Activated CD8-positive, alpha-beta memory T cell treated with anti-CD3 and anti-CD28 coated beads, Interleukin-2, amount 10 ng/mL, durations not matched to agents 7 days and 5 days (primary cell): ENCODE measurements at regions not wholly inside any gene's neighbourhood (a gene's known extent, or its start where the extent isn't known, plus 50 kb on each side); places are given as distances from the start of the nearest gene placed in this dataset.

Experiments used
- ATAC-seq: fragments of 150-1000 bp; cut with Tn5 transposase; one replicate; pipeline ENCODE4 v1.10.0; 2021; ENCODE audit warnings: moderate library complexity
- CTCF ChIA-PET: fragments of 350-600 bp; sonication (Branson Sonifier 250); formaldehyde crosslinking; loops from one replicate; lab custom pipeline; 2021; ENCODE audit warnings: antibody characterized with exemption; lab: Charles Lee
- DNase-seq: peaks from one replicate; pipeline ENCODE4 v3.0.0-alpha.2; 2020
- H3K27ac Mint-ChIP-seq: one replicate; pipeline ENCODE4 v1.8.0; 2021; ENCODE audit warnings: mild to moderate bottlenecking, mixed read lengths
- H3K27me3 Mint-ChIP-seq: one replicate; pipeline ENCODE4 v1.8.0; 2021; ENCODE audit warnings: mixed read lengths
- H3K36me3 Mint-ChIP-seq: one replicate; pipeline ENCODE4 v1.8.0; 2021; ENCODE audit warnings: mild to moderate bottlenecking, mixed read lengths
- H3K4me1 Mint-ChIP-seq: one replicate; pipeline ENCODE4 v1.8.0; 2021; ENCODE audit warnings: mixed read lengths
- H3K4me3 Mint-ChIP-seq: one replicate; pipeline ENCODE4 v1.8.0; 2021; ENCODE audit warnings: mild to moderate bottlenecking, moderate library complexity, mixed read lengths
- H3K9me3 Mint-ChIP-seq: one replicate; pipeline ENCODE4 v1.8.0; 2022; ENCODE audit warnings: low read depth, mixed read lengths

DNA sequence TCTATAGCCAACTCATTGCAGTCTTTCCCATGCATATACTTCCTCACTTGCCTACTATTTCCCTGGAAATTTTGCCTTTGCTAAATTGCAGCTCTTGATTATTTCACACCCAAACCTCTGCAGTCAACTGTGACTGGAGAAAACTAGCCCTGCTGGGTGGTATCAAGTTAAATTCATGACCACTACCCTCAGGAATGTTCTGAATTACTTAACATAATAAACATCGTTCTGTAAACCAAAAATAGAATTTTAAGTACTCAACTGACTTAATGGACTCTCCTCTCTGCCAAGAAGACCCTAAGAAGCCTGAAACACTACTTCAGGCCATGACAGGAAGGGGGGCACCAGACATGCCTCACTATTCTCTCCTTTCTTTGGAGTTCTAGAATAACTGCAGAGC lies 1278.0 kb upstream of the GBE1 start:
- H3K36me3 Mint-ChIP-seq = no peaks in the 10 kb centered on the region
- no peak overlapping the region for H3K27ac Mint-ChIP-seq
- CTCF ChIA-PET = no interaction called here
- H3K9me3 Mint-ChIP-seq = peaks cover 4% of the 10 kb centered on the region
- no peaks in the 10 kb centered on the region for H3K27me3 Mint-ChIP-seq
- no peak overlapping the region for H3K4me3 Mint-ChIP-seq
- DNase-seq = no peak
- H3K4me1 Mint-ChIP-seq = no peaks in the 10 kb centered on the region
- no peak for ATAC-seq

DNA sequence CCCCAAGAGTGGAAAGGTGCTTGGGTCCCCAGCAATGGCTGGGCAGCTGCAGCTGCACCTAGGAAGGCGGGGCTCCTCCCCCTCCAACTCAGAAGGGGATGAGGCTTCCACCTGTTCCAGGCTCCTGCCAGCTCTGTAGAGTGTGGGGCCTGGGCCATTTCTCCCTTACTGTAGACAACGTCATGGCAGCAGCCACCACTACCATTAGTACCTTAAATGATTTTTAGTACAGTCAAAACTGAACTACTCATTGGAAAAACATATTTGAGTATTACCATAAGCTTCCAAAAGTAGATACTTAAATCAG lies 1274.2 kb upstream of the GBE1 start:
- CTCF ChIA-PET = interaction anchor here (0.7 kb wide), 1 partner anchor 223 kb away, joined by 3 read pairs; no protein-coding TSS in a partner anchor
- H3K36me3 Mint-ChIP-seq = no peaks in the 10 kb centered on the region
- ATAC-seq (no peak), DNase-seq (no peak)
- peaks cover 4% of the 10 kb centered on the region for H3K9me3 Mint-ChIP-seq
- no peak overlapping the region for H3K4me3 Mint-ChIP-seq
- H3K4me1 Mint-ChIP-seq = no peaks in the 10 kb centered on the region
- H3K27me3 Mint-ChIP-seq = no peaks in the 10 kb centered on the region
- H3K27ac Mint-ChIP-seq = no peak overlapping the region

DNA sequence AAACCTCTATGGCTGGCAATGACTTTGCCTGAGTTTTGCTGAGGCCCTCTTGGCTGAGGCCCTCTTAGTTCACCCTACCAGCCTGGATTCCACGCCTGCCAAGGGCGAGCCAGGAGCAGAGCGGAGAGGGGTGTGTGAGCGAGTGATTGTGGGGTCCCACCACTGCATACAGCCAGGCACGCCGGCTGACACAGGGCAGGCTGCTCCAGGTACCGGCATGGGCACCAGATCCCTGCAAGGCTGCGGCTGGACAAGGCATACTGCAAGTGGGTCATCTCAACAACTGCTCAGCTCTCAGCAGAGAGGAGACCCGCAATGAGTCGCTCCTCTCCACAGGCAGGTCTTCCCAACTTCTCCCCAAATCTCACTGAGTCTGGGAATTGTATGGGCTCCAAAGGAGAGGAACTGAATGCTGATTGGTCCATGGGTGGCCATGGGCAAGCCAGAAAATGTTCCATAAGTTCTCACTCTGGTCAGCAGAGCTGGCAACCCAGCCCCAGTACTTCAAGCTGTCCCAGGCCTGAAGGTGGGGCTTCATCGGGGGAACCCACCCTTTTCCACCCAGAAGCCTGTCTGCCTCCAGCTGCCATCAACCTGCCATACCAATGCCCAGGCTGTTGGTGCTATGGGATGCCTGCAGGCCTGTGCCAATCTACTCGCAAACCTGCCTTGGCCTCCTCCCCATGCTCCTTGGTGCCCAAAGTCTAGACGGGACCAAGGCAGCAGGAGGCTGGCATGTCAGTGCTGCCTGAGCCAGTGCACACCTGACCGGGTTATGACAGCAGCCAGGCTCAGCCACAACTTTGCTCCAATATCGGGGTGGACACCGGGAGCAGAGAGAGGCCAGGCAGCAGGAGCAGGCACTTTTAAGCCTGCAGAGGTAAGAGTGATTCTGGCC lies 1273.6 kb upstream of the GBE1 start:
- CTCF ChIA-PET = interaction anchor here (0.7 kb wide), 1 partner anchor 224 kb away, joined by 3 read pairs; no protein-coding TSS in a partner anchor
- Mint-ChIP-seq H3K36me3 (no peaks in the 10 kb centered on the region), H3K4me3 (no peak overlapping the region), H3K27ac (no peak overlapping the region), H3K4me1 (no peaks in the 10 kb centered on the region), H3K9me3 (peaks cover 2% of the 10 kb centered on the region), H3K27me3 (no peaks in the 10 kb centered on the region)
- DNase-seq = no peak
- no peak for ATAC-seq

DNA sequence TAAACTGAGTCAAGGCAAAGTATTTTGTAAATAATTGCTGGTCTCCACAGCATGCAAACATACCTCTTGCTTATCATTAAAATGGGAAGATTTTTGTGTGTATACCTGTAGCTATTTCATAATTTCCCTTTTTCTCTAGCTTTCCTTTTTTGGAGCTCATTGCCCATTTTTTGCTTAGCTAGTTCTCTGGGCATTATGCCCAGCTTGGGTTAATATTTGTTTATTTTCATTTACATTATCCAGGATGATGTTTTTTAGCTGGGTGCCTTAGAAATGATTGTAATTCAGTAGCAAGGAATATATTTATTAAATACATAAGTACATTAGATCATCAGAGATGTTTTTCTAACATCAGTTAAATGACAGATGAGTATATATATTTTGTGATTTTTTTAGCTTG lies 1271.7 kb upstream of the GBE1 start:
- H3K36me3 Mint-ChIP-seq = no peaks in the 10 kb centered on the region
- DNase-seq = no peak

DNA sequence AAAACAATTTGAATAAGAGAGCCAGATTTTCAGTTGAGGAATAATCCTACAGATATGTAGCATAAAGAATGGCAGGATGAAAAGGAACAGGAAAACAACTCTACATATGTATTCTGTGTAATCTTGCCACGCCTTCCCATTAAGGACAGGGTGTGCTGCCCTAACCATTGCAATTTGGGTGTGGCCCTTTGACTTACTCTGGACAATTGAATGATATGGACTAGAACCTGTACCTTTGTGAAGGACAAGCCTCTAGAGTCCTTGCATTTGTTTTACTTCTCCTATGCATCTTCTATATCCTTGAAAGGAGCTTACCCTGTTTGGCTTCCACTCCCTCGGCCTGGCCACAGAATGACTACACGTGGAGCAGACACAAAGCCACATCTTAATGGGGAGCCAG lies 1261.6 kb upstream of the GBE1 start:
- no peaks in the 10 kb centered on the region for H3K4me1 Mint-ChIP-seq
- H3K27me3 Mint-ChIP-seq = no peaks in the 10 kb centered on the region
- H3K36me3 Mint-ChIP-seq = no peaks in the 10 kb centered on the region
- DNase-seq (no peak), ATAC-seq (no peak)
- peaks cover 7% of the 10 kb centered on the region for H3K9me3 Mint-ChIP-seq
- H3K4me3 Mint-ChIP-seq = no peak overlapping the region
- no peak overlapping the region for H3K27ac Mint-ChIP-seq
- CTCF ChIA-PET = no interaction called here

More for the DNA sequence above, 1271.7 kb upstream of the GBE1 start:
- ATAC-seq = no peak
- Mint-ChIP-seq H3K27ac (no peak overlapping the region), H3K4me1 (no peaks in the 10 kb centered on the region), H3K27me3 (no peaks in the 10 kb centered on the region), H3K9me3 (peaks cover 2% of the 10 kb centered on the region), H3K4me3 (no peak overlapping the region)
- CTCF ChIA-PET = no interaction called here

DNA sequence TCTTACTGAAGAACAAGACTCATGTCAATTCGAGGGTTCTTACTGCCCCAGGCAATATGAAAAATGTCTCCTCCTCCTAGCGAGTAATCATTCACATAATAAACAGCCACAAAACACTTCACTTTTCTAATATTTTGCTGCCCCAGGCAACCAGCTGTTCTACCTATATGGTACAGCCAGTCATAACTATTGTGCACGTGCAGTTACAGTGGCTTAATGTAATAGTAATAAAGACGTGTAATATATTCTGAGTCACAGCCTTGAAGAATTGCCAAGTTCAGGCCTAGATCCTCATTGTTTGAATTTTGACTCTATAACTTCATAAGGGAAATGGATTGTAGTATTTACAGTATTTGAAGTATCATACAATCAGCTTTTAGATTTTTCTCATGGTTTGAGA lies 1250.0 kb upstream of the GBE1 start:
- Mint-ChIP-seq H3K4me3 (no peak overlapping the region), H3K9me3 (peaks cover 4% of the 10 kb centered on the region), H3K27ac (no peak overlapping the region), H3K4me1 (no peaks in the 10 kb centered on the region), H3K36me3 (no peaks in the 10 kb centered on the region), H3K27me3 (no peaks in the 10 kb centered on the region)
- DNase-seq = no peak
- ATAC-seq = no peak
- CTCF ChIA-PET = no interaction called here

DNA sequence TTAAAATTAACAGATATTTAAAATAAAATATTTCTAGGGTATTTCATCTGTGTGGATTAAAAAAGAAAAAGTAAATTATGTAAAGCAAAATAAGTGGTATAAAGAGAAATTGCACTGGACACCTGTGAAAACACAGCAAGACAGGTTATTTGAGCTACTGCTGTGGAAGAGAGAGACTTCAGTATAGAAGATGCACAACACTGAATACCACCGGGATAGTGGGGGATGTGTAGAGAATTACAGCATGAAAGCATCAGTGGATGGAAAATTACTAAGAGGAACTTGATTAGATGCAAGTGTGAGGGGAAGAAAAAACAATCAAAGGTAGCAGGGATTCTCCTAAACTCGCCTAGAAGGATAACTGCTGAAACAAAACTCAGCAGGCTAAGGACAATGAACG lies 1242.5 kb upstream of the GBE1 start:
- H3K27ac Mint-ChIP-seq = no peak overlapping the region
- peaks cover 3% of the 10 kb centered on the region for H3K9me3 Mint-ChIP-seq
- H3K36me3 Mint-ChIP-seq = no peaks in the 10 kb centered on the region
- no peaks in the 10 kb centered on the region for H3K4me1 Mint-ChIP-seq
- ATAC-seq (no peak), DNase-seq (no peak)
- H3K4me3 Mint-ChIP-seq = no peak overlapping the region
- CTCF ChIA-PET = no interaction called here
- H3K27me3 Mint-ChIP-seq = no peaks in the 10 kb centered on the region

DNA sequence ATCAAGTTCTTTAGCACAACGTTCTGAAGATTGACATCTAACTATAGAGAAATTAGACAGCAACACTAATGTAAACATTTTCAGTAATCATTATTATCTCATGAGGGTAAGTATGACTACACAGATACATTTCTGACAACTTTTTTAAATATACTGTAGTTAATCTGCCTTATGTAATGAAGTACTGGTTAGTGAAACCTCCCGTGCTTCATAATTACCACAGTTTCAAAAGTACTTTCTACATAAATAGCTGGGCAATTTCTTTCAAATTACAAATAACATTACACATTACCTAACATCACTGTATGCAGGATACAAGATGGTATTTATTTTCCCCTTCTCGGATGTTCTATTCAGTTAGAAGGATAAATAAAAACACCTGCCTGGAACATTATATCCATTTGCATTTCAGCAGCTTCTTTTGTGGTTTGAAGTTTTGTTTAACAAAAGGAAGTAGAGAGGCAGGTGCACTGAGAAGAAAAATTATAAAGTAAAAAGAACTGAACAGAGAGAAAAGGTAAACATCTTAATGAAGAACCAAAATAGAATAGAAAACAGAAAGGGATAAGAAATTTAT lies 1241.5 kb upstream of the GBE1 start:
- H3K4me3 Mint-ChIP-seq = no peak overlapping the region
- DNase-seq = no peak
- H3K27me3 Mint-ChIP-seq = no peaks in the 10 kb centered on the region
- no peaks in the 10 kb centered on the region for H3K36me3 Mint-ChIP-seq
- CTCF ChIA-PET = no interaction called here
- no peak for ATAC-seq
- H3K4me1 Mint-ChIP-seq = no peaks in the 10 kb centered on the region
- no peak overlapping the region for H3K27ac Mint-ChIP-seq
- H3K9me3 Mint-ChIP-seq = peaks cover 3% of the 10 kb centered on the region

DNA sequence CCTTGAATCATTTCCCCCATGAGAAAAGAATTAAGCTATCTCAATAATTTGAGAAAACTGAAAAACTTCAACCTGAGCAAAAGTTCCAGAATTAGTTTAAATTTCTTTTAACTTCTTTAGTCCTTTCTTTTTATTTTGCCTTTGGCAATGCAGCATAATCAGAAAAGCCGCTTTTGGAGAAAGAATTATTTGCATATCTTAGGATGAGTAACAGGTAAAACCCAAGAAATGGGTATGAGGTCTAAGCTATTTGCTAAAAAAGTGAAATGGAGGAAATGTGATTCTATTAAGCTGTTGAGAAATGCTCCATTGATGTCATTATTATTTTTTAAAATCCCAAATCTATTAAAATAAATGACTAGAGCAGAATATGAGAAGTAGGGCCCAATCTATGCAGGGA lies 1238.3 kb upstream of the GBE1 start:
- Mint-ChIP-seq H3K27ac (no peak overlapping the region), H3K27me3 (no peaks in the 10 kb centered on the region), H3K36me3 (no peaks in the 10 kb centered on the region), H3K9me3 (peaks cover 7% of the 10 kb centered on the region), H3K4me1 (no peaks in the 10 kb centered on the region), H3K4me3 (no peak overlapping the region)
- CTCF ChIA-PET = no interaction called here
- ATAC-seq (no peak), DNase-seq (no peak)

DNA sequence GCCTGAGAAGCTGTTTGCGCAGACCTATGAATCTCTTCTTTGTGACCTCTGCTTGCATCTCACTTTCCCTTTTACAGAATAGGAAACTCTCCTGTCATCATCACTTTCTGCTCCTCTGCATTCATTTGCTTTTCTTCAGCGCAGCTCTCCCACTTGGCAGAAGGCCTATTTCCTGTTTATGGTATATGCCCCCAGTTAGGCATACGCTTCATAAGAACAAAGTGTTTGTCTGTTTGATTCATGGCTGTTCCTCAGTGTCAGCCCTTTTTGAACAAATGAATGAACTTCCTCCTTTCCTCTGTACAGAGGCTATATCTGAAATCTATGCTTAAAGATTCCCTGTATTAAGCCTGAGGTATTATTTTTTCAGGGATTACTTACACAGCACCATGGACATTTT lies 1216.9 kb upstream of the GBE1 start:
- H3K27ac Mint-ChIP-seq = no peak overlapping the region
- no peak overlapping the region for H3K4me3 Mint-ChIP-seq
- DNase-seq (no peak), ATAC-seq (no peak)
- no peaks in the 10 kb centered on the region for H3K27me3 Mint-ChIP-seq
- CTCF ChIA-PET = no interaction called here
- H3K4me1 Mint-ChIP-seq = no peaks in the 10 kb centered on the region
- peaks cover 6% of the 10 kb centered on the region for H3K9me3 Mint-ChIP-seq
- H3K36me3 Mint-ChIP-seq = no peaks in the 10 kb centered on the region

DNA sequence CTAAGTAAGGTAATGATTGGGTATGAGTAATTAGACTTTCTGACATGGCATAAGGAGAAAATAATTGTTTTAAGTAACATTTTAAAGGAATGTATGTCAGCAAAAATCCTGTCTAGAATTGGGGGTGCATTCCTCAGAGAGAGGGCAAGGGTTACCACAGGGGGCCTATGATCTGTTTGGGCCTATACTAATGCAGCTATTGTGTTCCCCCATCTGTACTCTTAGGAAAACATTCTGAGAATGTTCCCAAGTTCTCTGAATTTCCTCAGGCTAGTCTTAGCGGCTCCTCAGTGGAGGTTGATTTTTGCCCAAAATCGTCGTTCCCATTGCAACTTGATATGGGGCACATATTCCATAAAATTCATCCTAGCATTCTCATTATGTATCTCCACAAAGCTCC lies 1216.4 kb upstream of the GBE1 start:
- no peaks in the 10 kb centered on the region for H3K4me1 Mint-ChIP-seq
- no peak for ATAC-seq
- no peaks in the 10 kb centered on the region for H3K36me3 Mint-ChIP-seq
- H3K27me3 Mint-ChIP-seq = no peaks in the 10 kb centered on the region
- CTCF ChIA-PET = no interaction called here
- H3K9me3 Mint-ChIP-seq = peaks cover 2% of the 10 kb centered on the region
- no peak overlapping the region for H3K4me3 Mint-ChIP-seq
- no peak for DNase-seq
- H3K27ac Mint-ChIP-seq = no peak overlapping the region

DNA sequence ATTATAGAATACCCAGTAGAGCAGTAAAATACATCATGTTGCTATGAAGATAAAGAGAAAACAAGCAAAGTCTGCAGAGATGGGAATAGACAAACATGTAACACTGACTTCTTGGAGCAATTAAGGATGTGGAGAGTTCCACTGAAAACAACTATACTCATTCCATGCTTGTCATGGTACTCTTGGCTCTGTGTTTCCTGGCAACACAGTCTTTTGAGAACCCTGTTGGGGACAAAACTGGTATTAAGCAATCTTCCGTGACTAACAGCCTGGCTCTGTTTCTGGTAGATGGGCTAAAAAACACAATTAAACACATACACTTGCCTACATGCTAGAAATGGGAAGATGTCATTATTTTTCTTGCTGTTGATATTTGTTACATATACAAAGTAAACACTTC lies 1212.3 kb upstream of the GBE1 start:
- no peak for ATAC-seq
- Mint-ChIP-seq H3K9me3 (peaks cover 2% of the 10 kb centered on the region), H3K4me3 (no peak overlapping the region), H3K36me3 (no peaks in the 10 kb centered on the region), H3K27ac (no peak overlapping the region), H3K4me1 (no peaks in the 10 kb centered on the region), H3K27me3 (no peaks in the 10 kb centered on the region)
- CTCF ChIA-PET = no interaction called here
- no peak for DNase-seq

DNA sequence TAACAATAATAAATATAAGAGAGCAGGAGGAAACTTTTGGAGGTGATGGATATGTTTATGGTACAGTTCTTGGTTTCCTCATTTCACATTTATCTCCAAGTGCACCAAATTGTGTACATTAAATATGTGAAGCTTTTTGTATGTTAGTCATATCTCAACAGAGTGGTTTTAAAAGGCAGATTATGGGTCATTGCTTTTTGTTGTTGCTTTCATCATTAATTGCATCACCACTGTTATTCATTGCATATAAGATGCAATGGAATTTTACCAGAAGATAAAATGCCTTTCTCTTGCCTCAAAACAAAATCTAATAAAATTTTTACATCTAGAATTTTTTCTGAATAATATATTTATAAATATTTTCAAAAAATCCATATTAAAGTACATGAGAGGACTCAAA lies 1198.9 kb upstream of the GBE1 start:
- Mint-ChIP-seq H3K4me1 (no peaks in the 10 kb centered on the region), H3K27ac (no peak overlapping the region), H3K4me3 (no peak overlapping the region), H3K27me3 (no peaks in the 10 kb centered on the region), H3K9me3 (peaks cover 1% of the 10 kb centered on the region), H3K36me3 (no peaks in the 10 kb centered on the region)
- ATAC-seq (no peak), DNase-seq (no peak)
- CTCF ChIA-PET = no interaction called here

DNA sequence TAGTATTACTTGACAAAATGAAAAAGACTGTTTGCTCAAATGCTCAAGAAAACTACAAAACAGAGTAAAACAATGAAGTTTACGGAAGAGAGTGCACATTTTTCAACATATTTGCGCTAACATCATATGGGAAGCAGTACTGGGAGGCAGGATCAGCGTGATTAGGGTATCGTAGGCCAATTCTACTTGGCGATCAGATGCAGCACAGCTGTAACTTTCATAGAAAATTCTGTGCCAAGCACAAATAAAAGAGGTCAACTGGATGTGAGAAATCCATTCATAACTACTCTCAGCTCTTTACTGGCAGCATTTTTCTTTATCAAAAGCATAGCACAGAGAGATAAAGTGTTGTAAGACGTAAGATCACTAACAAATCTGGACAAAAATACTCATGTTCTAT lies 1196.3 kb upstream of the GBE1 start:
- Mint-ChIP-seq H3K4me1 (no peaks in the 10 kb centered on the region), H3K4me3 (no peak overlapping the region), H3K36me3 (no peaks in the 10 kb centered on the region), H3K9me3 (peaks cover 4% of the 10 kb centered on the region), H3K27ac (no peak overlapping the region), H3K27me3 (no peaks in the 10 kb centered on the region)
- no peak for ATAC-seq
- CTCF ChIA-PET = no interaction called here
- no peak for DNase-seq
